ENCODE measurements at regions not wholly inside any gene's neighbourhood (a gene's known extent, or its start where the extent isn't known, plus 50 kb on each side); places are given as distances from the start of the nearest gene placed in this dataset.

DNA sequence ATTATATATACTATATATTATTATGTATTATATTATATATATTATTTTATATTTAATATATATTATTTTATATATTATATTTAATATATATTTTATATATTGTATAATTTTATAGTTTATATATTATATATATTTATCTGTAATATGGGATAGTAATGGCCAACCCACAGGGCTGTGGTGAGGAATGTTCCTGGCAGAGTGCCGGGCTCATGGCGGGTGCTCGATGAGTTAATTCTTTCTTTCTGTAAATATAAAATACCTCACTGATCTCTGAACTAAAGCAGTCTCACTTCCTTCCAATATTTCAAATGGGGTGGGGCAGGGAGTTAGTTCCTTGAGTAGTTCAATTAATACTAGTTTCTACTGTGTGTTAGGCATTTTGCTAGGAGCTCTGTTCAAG lies 389.4 kb downstream of the TSN start:
- Histone ChIP-seq H3K4me3 (ENCODE audit: low read depth, low read length) (no peak overlapping the region), H3K27ac (ENCODE audit: extremely low read depth, low read depth, low read length) (no peak overlapping the region), H3K36me3 (ENCODE audit: control insufficient read depth in 2 of 2, insufficient read depth in 1 of 2, low read length in 2 of 2) (no peaks in the 10 kb centered on the region), H3K4me1 (ENCODE audit: control insufficient read depth, insufficient read depth, low read length) (no peaks in the 10 kb centered on the region), H3K9me3 (ENCODE audit: control insufficient read depth, insufficient read depth, low read depth, low read length) (no peaks in the 10 kb centered on the region)
- CTCF ChIA-PET, result interaction anchor here (0.9 to 1.4 kb wide), 2 partner anchors 170 to 334 kb away, joined by 3 read pairs; no protein-coding TSS in a partner anchor
- TF ChIP-seq, protein P1, sequence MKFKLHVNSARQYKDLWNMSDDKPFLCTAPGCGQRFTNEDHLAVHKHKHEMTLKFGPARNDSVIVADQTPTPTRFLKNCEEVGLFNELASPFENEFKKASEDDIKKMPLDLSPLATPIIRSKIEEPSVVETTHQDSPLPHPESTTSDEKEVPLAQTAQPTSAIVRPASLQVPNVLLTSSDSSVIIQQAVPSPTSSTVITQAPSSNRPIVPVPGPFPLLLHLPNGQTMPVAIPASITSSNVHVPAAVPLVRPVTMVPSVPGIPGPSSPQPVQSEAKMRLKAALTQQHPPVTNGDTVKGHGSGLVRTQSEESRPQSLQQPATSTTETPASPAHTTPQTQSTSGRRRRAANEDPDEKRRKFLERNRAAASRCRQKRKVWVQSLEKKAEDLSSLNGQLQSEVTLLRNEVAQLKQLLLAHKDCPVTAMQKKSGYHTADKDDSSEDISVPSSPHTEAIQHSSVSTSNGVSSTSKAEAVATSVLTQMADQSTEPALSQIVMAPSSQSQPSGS (tag by site-specific recombination; IDR thresholded peaks at IDR 0.05; ENCODE audit: low read depth), result no peak
- TF ChIP-seq, protein P2, sequence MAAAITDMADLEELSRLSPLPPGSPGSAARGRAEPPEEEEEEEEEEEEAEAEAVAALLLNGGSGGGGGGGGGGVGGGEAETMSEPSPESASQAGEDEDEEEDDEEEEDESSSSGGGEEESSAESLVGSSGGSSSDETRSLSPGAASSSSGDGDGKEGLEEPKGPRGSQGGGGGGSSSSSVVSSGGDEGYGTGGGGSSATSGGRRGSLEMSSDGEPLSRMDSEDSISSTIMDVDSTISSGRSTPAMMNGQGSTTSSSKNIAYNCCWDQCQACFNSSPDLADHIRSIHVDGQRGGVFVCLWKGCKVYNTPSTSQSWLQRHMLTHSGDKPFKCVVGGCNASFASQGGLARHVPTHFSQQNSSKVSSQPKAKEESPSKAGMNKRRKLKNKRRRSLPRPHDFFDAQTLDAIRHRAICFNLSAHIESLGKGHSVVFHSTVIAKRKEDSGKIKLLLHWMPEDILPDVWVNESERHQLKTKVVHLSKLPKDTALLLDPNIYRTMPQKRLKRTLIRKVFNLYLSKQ (tag by site-specific recombination; IDR thresholded peaks at IDR 0.05; ENCODE audit: borderline replicate concordance), result no peak
- POLR2A ChIA-PET, result no interaction called here

DNA sequence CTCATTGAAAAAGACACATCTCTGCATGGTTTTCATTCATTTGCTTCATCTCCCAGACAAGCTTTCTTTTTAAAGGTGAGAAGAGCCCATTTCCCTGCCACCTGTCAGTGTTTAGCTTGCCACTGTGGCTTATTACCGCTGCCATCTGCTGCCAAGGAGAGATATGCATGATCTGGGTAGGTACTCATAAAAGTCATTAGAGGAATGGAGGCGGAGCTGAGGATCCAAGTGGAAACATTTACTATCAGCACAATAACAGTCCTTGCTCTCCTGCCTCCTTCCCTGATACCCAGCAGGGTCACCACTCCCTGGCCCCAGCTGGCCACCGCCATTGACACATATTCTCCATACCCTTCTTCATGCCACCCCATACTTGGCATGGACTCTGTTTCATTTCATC lies 390.4 kb downstream of the TSN start:
- H3K27ac ChIP-seq (ENCODE audit: extremely low read depth, low read depth, low read length), result no peak overlapping the region
- ChIA-PET CTCF (interaction anchor here (0.9 to 1.4 kb wide), 2 partner anchors 171 to 335 kb away, joined by 3 read pairs; no protein-coding TSS in a partner anchor), POLR2A (no interaction called here)

DNA sequence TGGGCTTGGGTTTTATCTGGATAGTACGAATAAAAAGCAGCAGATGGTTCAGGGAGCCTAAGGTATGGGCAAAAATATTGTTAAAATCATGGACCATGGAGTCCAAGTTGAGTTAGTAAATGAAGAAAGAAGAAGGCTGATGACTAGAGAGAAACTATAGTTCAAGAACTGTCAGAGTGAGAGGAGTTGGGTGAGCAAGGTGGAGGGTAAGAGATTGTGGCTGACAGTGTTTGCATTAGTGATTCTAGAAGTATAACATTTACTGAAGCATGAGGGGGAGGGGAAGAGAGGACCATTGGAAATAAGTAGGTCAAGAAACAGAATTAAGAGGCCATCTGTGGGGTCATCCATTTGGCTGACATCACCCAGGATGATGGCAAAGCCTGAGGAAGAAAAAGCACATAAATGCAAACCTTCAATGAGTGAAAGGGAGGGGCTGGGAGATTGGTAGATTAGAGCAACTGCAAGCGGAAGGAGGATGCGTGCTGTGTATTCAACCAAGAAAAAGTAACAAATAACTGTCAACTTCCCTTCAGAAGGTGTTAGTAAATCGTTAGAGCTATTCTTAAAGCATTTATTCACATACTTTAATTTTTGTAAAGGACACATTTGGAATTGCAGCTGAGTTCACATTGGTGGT lies 392.8 kb downstream of the TSN start:
- Histone ChIP-seq H3K27ac (ENCODE audit: extremely low read depth, low read depth, low read length) (no peak overlapping the region), H3K4me3 (ENCODE audit: low read depth, low read length) (no peak overlapping the region), H3K36me3 (ENCODE audit: control insufficient read depth in 2 of 2, insufficient read depth in 1 of 2, low read length in 2 of 2) (no peaks in the 10 kb centered on the region), H3K9me3 (ENCODE audit: control insufficient read depth, insufficient read depth, low read depth, low read length) (no peaks in the 10 kb centered on the region), H3K4me1 (ENCODE audit: control insufficient read depth, insufficient read depth, low read length) (no peaks in the 10 kb centered on the region)
- ChIA-PET POLR2A (no interaction called here), CTCF (no interaction called here)
- TF ChIP-seq PRDM1 (tag by site-specific recombination; IDR thresholded peaks at IDR 0.05), result no peak
- no peak for TF ChIP-seq ZNF664 (tag by site-specific recombination; IDR thresholded peaks at IDR 0.05)
- TF ChIP-seq ZNF138 (tag by site-specific recombination; IDR thresholded peaks at IDR 0.05; ENCODE audit: borderline replicate concordance), result no peak
- no peak for TF ChIP-seq ZNF132 (tag by site-specific recombination; IDR thresholded peaks at IDR 0.05; ENCODE audit: borderline replicate concordance)
- TF ChIP-seq GLI4 (tag by site-specific recombination; IDR thresholded peaks at IDR 0.05), result no peak
- no peak for TF ChIP-seq ZNF544 (tag by site-specific recombination; IDR thresholded peaks at IDR 0.05)
- TF ChIP-seq ZNF112 (tag by site-specific recombination; IDR thresholded peaks at IDR 0.05), result no peak
- TF ChIP-seq ZBTB20 (tag by site-specific recombination; IDR thresholded peaks at IDR 0.05), result no peak
- no peak for TF ChIP-seq ZNF596 (tag by site-specific recombination; IDR thresholded peaks at IDR 0.05)
- no peak for TF ChIP-seq ZNF585B (tag by site-specific recombination; IDR thresholded peaks at IDR 0.05)
- TF ChIP-seq, protein P3, sequence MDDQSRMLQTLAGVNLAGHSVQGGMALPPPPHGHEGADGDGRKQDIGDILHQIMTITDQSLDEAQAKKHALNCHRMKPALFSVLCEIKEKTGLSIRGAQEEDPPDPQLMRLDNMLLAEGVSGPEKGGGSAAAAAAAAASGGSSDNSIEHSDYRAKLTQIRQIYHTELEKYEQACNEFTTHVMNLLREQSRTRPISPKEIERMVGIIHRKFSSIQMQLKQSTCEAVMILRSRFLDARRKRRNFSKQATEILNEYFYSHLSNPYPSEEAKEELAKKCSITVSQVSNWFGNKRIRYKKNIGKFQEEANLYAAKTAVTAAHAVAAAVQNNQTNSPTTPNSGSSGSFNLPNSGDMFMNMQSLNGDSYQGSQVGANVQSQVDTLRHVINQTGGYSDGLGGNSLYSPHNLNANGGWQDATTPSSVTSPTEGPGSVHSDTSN (CRISPR knock-in tag; IDR thresholded peaks at IDR 0.05), result no peak
- TF ChIP-seq ZXDB (tag by site-specific recombination; IDR thresholded peaks at IDR 0.05), result no peak
- TF ChIP-seq, protein P4, sequence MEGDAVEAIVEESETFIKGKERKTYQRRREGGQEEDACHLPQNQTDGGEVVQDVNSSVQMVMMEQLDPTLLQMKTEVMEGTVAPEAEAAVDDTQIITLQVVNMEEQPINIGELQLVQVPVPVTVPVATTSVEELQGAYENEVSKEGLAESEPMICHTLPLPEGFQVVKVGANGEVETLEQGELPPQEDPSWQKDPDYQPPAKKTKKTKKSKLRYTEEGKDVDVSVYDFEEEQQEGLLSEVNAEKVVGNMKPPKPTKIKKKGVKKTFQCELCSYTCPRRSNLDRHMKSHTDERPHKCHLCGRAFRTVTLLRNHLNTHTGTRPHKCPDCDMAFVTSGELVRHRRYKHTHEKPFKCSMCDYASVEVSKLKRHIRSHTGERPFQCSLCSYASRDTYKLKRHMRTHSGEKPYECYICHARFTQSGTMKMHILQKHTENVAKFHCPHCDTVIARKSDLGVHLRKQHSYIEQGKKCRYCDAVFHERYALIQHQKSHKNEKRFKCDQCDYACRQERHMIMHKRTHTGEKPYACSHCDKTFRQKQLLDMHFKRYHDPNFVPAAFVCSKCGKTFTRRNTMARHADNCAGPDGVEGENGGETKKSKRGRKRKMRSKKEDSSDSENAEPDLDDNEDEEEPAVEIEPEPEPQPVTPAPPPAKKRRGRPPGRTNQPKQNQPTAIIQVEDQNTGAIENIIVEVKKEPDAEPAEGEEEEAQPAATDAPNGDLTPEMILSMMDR (tag by site-specific recombination; IDR thresholded peaks at IDR 0.05), result no peak
- TF ChIP-seq ZNF169 (tag by site-specific recombination; IDR thresholded peaks at IDR 0.05), result no peak
- no peak for TF ChIP-seq RBAK (tag by site-specific recombination; IDR thresholded peaks at IDR 0.05)
- TF ChIP-seq, protein P5, sequence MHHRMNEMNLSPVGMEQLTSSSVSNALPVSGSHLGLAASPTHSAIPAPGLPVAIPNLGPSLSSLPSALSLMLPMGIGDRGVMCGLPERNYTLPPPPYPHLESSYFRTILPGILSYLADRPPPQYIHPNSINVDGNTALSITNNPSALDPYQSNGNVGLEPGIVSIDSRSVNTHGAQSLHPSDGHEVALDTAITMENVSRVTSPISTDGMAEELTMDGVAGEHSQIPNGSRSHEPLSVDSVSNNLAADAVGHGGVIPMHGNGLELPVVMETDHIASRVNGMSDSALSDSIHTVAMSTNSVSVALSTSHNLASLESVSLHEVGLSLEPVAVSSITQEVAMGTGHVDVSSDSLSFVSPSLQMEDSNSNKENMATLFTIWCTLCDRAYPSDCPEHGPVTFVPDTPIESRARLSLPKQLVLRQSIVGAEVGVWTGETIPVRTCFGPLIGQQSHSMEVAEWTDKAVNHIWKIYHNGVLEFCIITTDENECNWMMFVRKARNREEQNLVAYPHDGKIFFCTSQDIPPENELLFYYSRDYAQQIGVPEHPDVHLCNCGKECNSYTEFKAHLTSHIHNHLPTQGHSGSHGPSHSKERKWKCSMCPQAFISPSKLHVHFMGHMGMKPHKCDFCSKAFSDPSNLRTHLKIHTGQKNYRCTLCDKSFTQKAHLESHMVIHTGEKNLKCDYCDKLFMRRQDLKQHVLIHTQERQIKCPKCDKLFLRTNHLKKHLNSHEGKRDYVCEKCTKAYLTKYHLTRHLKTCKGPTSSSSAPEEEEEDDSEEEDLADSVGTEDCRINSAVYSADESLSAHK (tag by site-specific recombination; IDR thresholded peaks at IDR 0.05), result no peak
- no peak for TF ChIP-seq ZNF350 (tag by site-specific recombination; IDR thresholded peaks at IDR 0.05)

More for the DNA sequence above, 390.4 kb downstream of the TSN start:
- no peaks in the 10 kb centered on the region for H3K9me3 ChIP-seq (ENCODE audit: control insufficient read depth, insufficient read depth, low read depth, low read length)
- no peak overlapping the region for H3K4me3 ChIP-seq (ENCODE audit: low read depth, low read length)
- TF ChIP-seq, protein P3 (CRISPR knock-in tag; IDR thresholded peaks at IDR 0.05), result no peak
- TF ChIP-seq ZNF132 (tag by site-specific recombination; IDR thresholded peaks at IDR 0.05; ENCODE audit: borderline replicate concordance) (no peak), ZNF23 (tag by site-specific recombination; IDR thresholded peaks at IDR 0.05; ENCODE audit: borderline replicate concordance) (no peak), ZNF660 (tag by site-specific recombination; IDR thresholded peaks at IDR 0.05) (no peak), ZNF202 (tag by site-specific recombination; IDR thresholded peaks at IDR 0.05; ENCODE audit: borderline replicate concordance) (no peak)
- H3K36me3 ChIP-seq (ENCODE audit: control insufficient read depth in 2 of 2, insufficient read depth in 1 of 2, low read length in 2 of 2), result no peaks in the 10 kb centered on the region
- no peaks in the 10 kb centered on the region for H3K4me1 ChIP-seq (ENCODE audit: control insufficient read depth, insufficient read depth, low read length)
